Ovary (tissue), 7 donors: ENCODE measurements at regions not wholly inside any gene's neighbourhood (a gene's known extent, or its start where the extent isn't known, plus 50 kb on each side); places are given as distances from the start of the nearest gene placed in this dataset.

Experiments used
- DNase-seq, 5 donors: peaks; one replicate each; pipeline ENCODE4 v3.0.0-alpha.2; 2019 to 2020
- H3K27ac ChIP-seq, 2 donors: fragments of 200-600 bp; one replicate each; pipeline versions ENCODE4 v1.5.1 to v1.8.0; 2019 to 2022
- H3K27me3 ChIP-seq: fragments of 200-600 bp; one replicate; pipeline ENCODE4 v1.8.0; 2022
- H3K36me3 ChIP-seq: fragments of 200-600 bp; sonication (generic); one replicate; pipeline ENCODE4 v1.5.1; 2019
- H3K4me1 ChIP-seq: one replicate; pipeline ENCODE4 v1.8.1; 2013; ENCODE audit warnings: mild to moderate bottlenecking, moderate library complexity; ENCODE audit not compliant: insufficient read depth
- H3K4me3 ChIP-seq: fragments of 200-600 bp; sonication (generic); one replicate; pipeline ENCODE4 v1.5.1; 2017
- H3K9me3 ChIP-seq, 2 donors: fragments of 200-600 bp in 1 of 2; sonication (generic) in 1 of 2; one replicate each; pipeline versions ENCODE4 v1.5.1 to v1.8.1; 2013 to 2019; ENCODE audit warnings: mild to moderate bottlenecking in 1 of 2, moderate library complexity in 1 of 2
- CTCF ChIP-seq, 3 donors: fragments of 450-650 bp in 2 of 3; fragments of 200-600 bp in 1 of 3; IDR thresholded peaks; one replicate each; pipeline versions ENCODE4 v1.5.1 to v1.8.0; 2016 to 2022; ENCODE audit warnings: antibody characterized with exemption in 3 of 3, mild to moderate bottlenecking in 1 of 3
- EP300 ChIP-seq: sonication (generic); formaldehyde crosslinking; IDR thresholded peaks from one replicate; pipeline ENCODE4 v1.6.1; 2017; ENCODE audit warnings: antibody characterized with exemption
- POLR2A ChIP-seq: fragments of 450-650 bp; IDR thresholded peaks from one replicate; pipeline ENCODE4 v1.6.1; 2017; ENCODE audit warnings: antibody characterized with exemption, mild to moderate bottlenecking, moderate library complexity
- WGBS, 3 donors: extraction: QIAGEN DNeasy Blood & Tissue Kit in 1 of 3; methylation state at CpG; one replicate each; pipeline versions ENCODE4 v1.1.5 to v1.1.7; 2013 to 2017; 5-methylcytosine and 5-hydroxymethylcytosine counted together
- intact Hi-C, 4 donors: fragments of 100-400 bp; cut with DNase I; formaldehyde crosslinking; loops; one replicate each; pipeline versions ENCODE4 v1.11.0 to v1.15.1; 2022 to 2023
- donor health status: DM: no; HTN: no; CAD: no; lungs with moderate emphysema.
- donor health status: DM: no; HTN: no; CAD: no.
- donor health status: Bipolar disorder and iron deficiency.
- donor health status: DM: no; HTN: no; CAD: no.
- donor health status: DM: yes; HTN: yes; CAD: no.

DNA sequence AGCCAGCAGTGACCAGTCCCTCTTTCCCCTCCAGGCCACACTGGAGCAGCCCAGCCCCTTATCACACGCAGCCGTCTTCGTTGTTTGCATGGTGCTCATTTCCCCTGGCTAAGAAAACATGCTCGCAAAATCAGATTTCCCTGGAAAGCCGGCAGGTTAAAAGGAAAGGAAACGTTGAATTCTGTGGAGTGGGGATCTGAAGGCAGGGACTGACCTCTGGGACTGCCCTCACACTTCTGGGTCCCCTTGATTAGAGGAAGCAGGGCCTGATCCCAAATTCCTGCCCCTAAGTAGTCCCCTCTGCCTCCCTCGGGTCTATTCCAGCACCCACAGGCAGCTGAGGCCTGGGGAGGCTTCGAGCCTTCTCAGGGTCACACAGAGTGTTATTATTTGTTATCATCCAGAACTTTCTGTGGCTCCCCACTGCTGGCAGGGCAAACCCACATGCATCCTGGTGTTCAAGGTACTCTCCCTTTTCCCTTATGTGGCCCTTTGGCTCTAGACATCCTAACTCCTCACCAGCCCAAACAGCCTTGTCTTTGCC is 125.2 kb upstream of the ZBTB40 start:
- no peaks in the 10 kb centered on the region for H3K36me3 ChIP-seq
- H3K4me3 ChIP-seq, result no peak overlapping the region
- H3K27me3 ChIP-seq, result no peaks in the 10 kb centered on the region
- H3K27ac ChIP-seq, result no peak overlapping the region
- H3K4me1 ChIP-seq, result peaks cover 2% of the 10 kb centered on the region
- no peak for TF ChIP-seq POLR2A
- TF ChIP-seq EP300, result no peak
- TF ChIP-seq CTCF (IDR thresholded peaks at IDR 0.05), result no peak
- no peak for DNase-seq
- WGBS, 3 donors, result 65 to 86% (median 72%) methylated on average over 8 of the region's 8 CpGs
- no peaks in the 10 kb centered on the region for H3K9me3 ChIP-seq
- intact Hi-C loops, result no loop called here

GRCh38 chr1:22326931-22327330 is 124.7 kb upstream of the ZBTB40 start:
- WGBS, 3 donors, result 91 to 93% (median 92%) methylated on average over 6 of the region's 6 CpGs
- TF ChIP-seq CTCF (IDR thresholded peaks at IDR 0.05), result no peak
- TF ChIP-seq POLR2A, result no peak
- no peak for TF ChIP-seq EP300
- Histone ChIP-seq H3K36me3 (no peaks in the 10 kb centered on the region), H3K4me1 (peaks cover 2% of the 10 kb centered on the region), H3K27ac (no peak overlapping the region), H3K9me3 (no peaks in the 10 kb centered on the region), H3K4me3 (no peak overlapping the region), H3K27me3 (no peaks in the 10 kb centered on the region)
- intact Hi-C loops, result no loop called here
- no peak for DNase-seq

GRCh38 chr1:22327411-22327810 is 124.2 kb upstream of the ZBTB40 start:
- Histone ChIP-seq H3K4me3 (no peak overlapping the region), H3K27ac (no peak overlapping the region), H3K4me1 (peaks cover 2% of the 10 kb centered on the region), H3K36me3 (no peaks in the 10 kb centered on the region), H3K9me3 (no peaks in the 10 kb centered on the region), H3K27me3 (no peaks in the 10 kb centered on the region)
- WGBS, 3 donors, result 94 to 96% (median 94%) methylated on average over 8 of the region's 8 CpGs
- intact Hi-C loops, result no loop called here
- no peak for DNase-seq
- TF ChIP-seq EP300 (no peak), CTCF (IDR thresholded peaks at IDR 0.05) (no peak)

GRCh38 chr1:22328331-22329147 is 123.1 kb upstream of the ZBTB40 start:
- intact Hi-C loops, result no loop called here
- no peak for TF ChIP-seq CTCF (IDR thresholded peaks at IDR 0.05)
- no peak for TF ChIP-seq POLR2A
- TF ChIP-seq EP300, result no peak
- H3K4me1 ChIP-seq, result peaks cover 2% of the 10 kb centered on the region
- no peaks in the 10 kb centered on the region for H3K9me3 ChIP-seq
- peak in 3 of 5 donors; percentile 48 to 80 (median 78) for DNase-seq
- H3K27ac ChIP-seq, result peak overlapping the region in 1 of 2 donors; percentile 11
- H3K27me3 ChIP-seq, result no peaks in the 10 kb centered on the region
- H3K4me3 ChIP-seq, result no peak overlapping the region
- no peaks in the 10 kb centered on the region for H3K36me3 ChIP-seq
- WGBS, 3 donors, result 15 to 23% (median 18%) methylated on average over 17 of the region's 17 CpGs
